NCI-H187 treated with DMSO at 0.1 percent for 48 hours (cell line): ENCODE measurements at regions not wholly inside any gene's neighbourhood (a gene's known extent, or its start where the extent isn't known, plus 50 kb on each side); places are given as distances from the start of the nearest gene placed in this dataset.
"Not testable (repeated sequence)": the region's sequence is repeated elsewhere in the genome, so short reads cannot be mapped to it uniquely, and the experiment has no call there.

Experiments
- DNase-seq: peaks from one replicate; lab custom pipeline; 2025; lab: John Stamatoyannopoulos, UW

DNA sequence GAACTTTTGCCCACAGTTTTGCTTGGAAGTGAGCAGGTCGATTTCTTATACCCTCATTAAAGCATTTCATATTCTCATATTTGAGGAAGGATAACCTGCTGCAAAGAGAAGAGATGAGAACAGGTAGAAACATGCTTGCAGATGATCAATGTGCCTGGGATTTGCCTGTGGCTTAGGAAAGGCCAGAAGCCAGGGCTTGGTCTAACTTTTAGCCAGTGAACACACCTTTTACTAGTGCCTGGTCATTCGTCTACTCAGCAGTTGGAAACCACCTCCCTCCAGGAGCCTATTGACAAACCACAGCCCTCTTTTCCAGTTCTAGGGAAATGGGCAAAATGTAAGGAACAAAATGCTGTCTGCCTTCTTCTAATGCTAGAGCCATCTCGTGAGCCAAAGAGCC is 518.3 kb downstream of the ADRA2A start:
- DNase-seq = no peak

DNA sequence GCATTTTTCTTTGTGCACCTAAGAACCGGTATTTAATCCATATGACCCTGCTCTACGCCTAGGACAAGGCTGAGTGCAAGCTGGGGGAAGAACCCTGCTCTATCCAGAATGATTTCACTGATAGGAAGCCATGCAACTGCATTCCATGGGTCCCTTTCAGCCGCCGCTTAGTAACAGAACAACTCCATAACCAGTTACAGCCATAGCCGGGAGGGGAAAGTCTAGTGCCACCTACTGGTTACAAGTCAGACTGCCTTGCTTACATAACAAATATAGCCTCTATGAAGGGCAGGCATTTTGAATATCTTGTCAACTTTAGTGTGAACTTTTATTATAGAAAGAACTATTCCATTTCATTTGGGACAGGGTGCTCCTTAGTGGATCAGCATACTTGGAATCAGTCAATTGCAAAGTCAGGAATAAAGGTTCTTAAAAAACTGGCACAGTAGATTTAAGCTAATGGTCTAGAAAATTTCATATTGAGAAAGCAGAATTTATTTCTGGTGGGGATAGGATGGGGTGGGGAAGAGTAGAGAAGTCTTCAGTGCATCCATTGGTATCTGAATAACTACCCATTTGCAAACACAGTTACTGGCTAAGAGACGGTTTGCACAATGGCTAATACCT is 521.7 kb downstream of the ADRA2A start:
- no peak for DNase-seq

DNA sequence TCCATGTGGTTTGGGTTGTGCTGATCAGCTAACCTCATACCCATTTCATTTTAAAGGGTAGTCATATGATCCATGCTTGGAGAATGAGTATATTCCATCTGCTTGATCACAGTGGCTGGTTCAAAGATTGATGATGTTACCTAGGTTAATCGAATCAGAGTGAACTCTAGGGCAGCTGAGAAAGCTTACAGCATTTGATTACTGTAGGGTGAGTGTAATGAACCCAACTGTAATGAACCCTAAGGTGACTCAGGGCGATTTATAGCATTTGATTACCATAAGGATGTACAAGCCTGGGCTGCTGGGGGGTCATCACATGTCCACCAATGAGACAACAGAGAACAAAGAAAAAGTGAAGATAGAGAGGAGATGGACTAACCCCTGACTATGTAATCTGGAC is 523.1 kb downstream of the ADRA2A start:
- no peak for DNase-seq

DNA sequence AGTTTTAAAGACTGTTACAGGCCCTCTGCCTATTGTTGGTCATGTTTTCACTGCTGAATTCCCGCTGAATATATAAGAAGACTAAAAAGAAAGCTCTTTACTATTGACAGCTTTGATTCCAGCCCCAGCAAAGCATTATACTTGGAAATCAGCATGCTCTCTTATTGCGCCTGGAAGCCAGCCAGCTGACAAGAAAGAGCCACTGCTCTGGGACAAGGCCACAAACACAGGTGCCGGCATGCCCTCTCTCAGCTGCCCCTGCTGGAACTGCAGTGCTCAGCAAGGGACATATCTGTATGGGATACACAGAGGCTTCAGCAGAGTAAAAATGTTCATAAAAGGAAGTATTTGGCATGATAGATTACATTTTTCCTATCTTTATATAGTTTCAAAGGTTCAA is 523.9 kb downstream of the ADRA2A start:
- DNase-seq = no peak

DNA sequence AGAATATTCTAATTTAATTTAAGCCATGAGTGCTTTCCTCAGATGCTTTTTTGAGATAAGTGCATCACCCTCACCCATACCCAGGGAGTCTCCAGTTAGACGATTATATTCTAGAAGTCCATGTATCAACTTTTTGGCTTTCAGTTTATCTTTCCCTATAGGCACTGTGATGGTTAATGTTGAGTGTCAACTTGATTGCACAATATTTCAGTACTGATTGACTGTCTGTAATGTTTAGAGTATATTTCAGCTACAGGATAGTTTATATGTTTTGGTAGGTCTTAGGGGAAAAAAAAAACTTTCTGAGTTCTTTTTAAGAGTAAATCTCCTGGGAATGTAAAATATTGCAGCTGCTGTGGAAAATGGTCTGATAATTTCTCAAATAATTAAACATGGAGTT is 535.4 kb downstream of the ADRA2A start:
- DNase-seq = no peak

DNA sequence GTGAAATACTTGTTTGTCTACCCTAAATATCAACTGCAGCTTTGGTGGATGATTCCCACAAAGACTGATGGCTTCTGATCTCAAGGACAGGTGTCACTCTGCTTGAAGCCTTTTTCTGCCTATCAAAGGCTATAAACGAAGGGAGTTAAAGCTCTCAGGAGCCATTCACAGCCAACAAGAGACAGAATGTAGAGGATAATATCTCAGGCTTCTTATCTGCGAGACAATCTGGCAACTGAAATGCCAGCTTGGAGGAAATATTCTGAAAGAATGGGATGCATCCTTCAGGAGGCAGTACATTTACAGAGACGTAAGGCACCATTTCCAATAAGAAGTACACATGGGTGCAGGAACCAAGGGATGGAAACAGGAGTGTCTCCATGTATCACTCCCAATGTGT is 549.4 kb downstream of the GPAM start:
- DNase-seq = no peak

DNA sequence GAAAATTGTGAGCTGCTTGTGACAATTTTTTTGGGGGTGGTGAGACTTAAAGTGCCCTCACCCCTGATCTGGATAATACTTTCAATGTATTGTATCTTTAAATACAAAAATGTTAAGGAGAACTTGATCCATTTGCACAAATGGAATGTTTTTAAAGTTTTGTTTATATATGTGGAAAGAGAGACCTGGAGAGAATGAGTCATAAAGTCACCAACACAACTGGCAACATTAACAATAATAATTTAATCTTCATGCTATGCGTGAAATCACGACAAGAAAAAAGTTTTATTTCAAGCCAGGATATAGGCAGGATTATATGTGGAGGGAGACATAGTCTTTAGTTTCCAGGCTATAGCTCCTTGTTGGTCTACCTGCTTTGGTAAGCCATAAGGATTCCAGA is 537.5 kb downstream of the GPAM start:
- DNase-seq = no peak

DNA sequence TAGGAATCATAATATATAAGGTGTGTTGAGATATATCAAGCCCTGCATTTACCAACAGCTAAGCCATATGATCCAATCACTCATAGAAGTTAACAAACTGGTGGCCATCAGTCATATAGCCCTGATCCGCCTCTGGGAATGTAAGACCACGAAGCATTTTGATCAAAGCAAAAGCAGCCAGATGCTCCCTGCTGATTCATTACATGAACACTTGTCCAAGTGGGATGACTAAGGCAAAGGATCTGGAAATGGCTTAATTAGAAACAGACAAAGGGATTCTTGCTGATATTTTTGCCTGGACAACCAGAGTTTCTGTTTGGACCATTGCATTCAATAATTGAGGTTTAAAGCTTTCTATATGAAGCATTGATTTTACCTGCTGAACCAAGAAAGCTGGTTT is 535.5 kb downstream of the GPAM start:
- no peak for DNase-seq

DNA sequence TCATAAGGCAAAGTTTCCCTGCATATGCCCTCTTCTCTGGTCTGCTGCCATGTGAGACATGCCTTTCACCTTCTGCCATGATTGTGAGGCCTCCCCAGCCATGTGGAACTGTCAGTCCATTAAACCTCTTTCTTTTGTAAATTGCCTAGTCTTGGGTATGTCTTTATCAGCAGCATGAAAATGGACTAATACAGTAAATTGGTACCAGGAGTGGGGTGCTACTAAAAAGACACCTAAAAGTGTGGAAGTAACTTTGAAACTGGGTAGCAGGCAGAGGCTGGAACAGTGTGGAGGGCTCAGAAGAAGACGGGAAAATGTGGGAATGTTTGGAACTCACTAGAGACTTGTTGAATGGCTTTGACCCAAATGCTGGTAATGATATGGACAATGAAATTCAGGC is 534.5 kb downstream of the GPAM start:
- not testable (repeated sequence) for DNase-seq

DNA sequence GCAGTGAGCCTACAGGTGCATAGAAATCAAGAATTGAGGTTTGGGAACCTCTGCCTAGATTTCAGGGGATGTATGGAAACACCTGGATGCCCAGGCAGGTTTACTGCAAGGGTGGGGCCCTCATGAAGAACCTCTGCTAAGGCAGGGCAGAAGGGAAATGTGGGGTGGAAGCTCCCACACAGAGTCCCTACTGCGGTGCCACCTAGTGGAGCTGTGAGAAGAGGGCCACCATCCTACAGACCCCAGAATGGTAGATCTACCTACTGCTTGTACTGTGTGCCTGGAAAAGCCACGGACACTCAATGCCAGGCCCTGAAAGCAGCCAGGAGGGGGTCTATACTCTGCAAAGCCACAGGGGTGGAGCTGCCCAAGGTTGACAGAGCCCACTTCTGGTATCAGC is 533.5 kb downstream of the GPAM start:
- no peak for DNase-seq

DNA sequence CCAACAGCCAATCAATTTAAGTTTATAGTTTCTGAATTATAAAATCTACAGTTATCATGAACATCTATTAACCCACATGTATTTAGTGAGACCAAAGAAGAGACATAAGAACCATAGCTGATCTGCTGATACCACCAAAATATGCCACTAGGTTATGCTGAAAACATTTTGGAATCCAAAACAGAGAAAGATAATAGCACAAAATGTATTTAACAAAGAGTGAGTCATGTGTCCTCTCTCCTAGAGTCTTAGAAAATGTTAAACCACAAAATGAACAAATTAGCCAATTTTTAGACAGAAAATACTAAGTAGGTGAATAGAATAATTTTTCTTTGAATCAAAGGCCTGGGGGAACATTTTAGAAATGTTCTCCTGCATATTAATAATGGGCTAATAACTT is 527.5 kb downstream of the GPAM start:
- no peak for DNase-seq

DNA sequence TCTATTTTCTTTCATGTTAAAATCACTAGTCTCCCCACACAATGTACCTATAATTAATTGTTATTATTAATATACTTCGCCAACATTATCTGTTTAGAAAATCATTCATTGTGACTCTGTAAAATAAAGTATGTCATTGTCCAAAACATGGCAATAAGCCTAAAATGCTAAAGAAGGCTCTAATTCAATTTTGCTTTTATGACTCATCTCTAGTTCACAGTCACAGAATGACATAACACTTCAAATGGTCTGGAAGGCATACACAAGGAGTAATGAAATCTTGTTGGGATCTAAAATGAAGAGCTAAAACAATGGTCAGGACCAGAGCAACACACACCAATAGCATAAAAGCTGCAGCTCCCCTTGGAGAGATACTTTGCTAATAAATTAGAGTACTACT is 505.8 kb downstream of the GPAM start:
- no peak for DNase-seq

DNA sequence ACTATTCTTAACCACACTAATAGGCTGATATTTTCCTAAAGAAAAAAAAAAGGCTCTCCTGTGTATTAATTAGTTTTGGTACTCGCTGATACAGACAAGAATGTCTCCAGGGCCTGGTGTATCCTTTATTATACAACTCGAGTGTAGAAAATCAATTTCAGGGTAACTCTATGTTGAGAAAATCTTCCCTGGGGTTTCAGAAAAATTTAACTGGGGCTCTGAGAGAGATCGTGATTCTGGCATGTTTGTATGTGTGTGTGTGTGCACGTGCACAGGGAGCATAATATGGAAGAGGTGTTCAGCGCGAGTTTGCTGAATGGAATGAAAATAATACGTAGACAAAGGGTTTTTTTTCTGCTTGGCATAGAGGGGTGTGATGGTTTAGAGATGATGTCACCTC is 496.8 kb downstream of the GPAM start:
- DNase-seq = no peak

DNA sequence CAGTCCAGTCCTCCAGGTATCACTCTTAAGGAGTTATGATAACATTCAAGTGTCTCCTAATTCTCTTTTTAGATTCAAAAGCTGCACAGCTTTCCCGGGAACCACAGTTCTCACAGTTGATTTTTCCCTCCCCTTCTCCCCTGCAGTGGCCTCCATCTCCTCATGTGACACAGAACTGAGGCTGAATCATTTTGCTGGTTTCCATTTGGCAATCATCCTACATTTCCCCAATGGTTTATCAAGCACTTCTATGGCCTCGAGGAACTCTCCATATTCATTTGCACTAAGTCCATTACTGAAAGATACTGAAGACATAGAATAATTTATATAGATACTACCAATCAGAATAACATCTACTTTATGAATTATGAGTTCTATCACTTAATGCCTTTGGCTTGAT is 484.9 kb downstream of the GPAM start:
- DNase-seq = no peak

DNA sequence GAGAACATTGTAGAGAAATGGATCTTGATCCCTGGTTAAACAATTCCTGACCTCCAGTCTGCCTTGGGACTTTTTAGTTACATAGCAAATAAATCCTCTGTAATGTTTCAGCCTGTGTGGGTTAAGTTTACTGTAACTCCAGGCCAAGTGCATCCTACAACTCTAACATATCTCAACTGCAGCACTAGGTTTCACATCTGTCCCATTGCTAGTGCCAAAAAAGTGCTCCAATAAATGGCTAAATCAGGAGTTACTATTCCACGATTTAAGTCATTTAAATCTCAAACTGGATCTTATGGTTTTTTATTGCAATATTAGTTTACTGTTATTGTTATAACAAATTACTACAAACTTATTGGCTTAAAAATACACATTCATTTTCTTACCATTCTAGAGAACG is 479.6 kb downstream of the GPAM start:
- no peak for DNase-seq

DNA sequence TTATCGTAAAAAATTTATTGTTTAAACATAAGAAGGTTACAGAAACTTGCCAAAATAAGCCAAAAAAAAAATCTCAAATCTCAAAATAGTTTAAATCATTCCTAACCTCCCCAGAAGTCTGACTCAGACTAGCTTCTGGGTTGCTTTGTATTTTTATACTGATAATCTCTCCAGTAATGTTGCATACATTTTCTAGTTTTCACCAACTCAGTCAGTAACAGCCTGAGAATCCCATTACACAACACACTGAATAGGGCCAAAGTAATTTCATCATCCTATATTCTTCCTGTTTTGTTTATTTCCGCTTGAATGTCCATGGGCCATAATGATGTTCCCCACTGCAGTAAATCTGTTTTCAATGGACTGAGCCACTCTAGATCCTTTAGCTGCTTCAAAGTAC is 478.5 kb downstream of the GPAM start:
- no peak for DNase-seq

DNA sequence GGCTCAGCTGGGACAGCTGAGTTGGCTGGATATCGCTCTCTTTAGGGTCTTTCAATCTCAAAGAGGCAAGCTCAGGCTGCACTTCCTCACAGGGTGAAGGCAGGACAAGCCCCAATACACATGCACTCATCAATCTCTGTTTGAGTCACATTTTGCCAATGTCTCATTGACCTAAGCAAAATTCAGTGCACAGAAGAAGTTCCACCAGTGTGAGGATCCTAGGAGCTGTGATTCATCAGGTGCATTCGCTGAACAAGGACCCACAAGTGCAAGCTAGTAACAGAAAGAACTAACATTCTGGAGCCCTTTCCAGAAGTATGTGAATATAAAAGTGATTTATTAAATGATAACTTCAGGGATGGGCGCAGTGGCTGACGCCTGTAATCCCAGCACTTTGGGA is 477.2 kb downstream of the GPAM start:
- no peak for DNase-seq

DNA sequence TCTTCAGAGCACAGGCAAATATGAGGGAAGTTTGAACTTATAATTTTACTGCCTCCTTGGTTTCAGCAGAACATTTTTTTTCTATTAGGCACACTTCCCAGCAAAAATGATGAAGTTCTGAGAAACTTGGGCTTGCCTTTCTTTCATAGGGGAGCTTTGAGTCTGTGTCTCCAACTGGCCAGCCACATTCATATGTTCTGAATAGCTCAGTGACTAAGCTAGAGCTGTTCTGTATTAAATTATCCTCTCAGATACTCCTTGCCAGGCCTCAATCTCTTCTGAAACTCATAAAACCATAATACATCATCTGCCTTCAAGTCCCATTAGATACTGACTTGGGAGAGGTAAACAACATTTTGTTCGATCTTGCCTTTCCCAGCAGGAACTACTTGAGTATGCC is 476.5 kb downstream of the GPAM start:
- DNase-seq = no peak

DNA sequence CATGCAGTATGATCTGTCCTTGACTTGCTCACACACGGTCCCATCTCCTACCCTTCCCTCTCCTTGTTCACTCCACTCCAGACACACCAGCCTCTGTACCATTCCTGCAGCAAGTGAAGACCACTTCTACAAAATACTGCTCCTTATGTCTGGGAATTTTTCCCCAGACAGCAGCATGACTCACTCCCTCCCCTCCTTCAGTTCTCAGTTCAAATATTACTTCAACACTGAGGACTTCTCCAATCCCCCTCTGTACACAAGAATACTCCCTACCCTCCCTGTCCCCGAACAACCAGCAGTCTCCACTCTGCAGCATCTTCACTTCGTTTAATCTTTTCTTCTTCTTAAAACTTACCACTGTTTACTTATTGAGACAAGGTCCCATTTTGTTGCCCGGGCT is 474.0 kb downstream of the GPAM start:
- DNase-seq = no peak

DNA sequence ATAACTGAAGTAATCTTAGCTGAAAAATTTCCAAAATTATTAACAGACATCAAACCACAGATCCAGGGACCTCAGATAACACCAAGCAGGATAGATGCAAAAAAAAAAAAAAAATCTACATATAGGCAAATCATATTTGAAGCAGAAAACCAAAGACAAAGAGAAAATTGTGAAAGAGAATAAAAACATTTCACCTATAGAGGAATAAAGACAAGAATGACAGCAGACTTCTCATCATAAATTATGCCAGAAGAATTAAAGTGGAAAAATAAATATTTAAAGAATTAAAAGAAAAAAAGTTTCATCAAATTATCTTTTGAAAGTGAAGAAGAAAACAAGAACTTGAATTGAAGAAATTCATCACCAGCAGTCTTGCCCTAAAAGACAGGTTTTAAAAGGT is 467.5 kb downstream of the GPAM start:
- DNase-seq = no peak

DNA sequence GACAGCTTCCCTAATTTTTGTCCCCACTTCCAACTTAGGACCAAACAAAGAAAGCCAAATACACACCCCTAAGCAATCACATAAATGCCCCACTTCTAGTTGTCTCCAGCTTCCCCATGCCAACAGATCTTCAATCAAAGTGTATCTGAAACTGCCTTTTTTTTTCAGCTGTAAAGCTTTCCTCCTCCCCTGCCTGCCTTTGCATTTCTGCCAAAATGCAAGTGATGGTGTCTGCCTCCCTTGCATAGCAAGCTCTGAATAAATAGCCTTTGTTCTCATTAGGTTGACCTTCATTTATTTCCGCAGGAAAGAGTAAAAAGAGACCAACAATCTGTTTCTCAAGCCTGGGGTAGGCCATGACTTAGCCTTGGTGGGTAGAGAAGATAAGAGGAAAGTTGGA is 459.4 kb downstream of the GPAM start:
- DNase-seq = no peak

DNA sequence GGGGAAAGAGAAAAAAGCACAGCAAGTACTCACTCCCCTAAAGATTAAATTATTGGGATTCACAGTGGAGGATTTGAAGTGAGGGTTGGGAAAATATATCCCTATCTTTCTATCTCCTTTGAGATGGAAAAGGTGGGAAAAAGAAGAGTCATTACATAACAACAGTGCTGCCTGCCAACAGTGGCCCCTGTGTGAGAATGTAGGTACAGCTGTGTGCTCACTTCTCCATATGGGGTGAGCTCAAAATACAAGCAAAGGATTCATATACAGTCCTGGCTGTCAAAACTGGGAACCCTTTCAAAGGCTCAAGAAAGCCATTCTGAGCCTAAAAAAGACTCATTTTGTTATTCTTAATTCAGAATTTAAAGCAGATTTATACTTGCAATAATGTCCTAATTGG is 458.5 kb downstream of the GPAM start:
- DNase-seq = no peak

DNA sequence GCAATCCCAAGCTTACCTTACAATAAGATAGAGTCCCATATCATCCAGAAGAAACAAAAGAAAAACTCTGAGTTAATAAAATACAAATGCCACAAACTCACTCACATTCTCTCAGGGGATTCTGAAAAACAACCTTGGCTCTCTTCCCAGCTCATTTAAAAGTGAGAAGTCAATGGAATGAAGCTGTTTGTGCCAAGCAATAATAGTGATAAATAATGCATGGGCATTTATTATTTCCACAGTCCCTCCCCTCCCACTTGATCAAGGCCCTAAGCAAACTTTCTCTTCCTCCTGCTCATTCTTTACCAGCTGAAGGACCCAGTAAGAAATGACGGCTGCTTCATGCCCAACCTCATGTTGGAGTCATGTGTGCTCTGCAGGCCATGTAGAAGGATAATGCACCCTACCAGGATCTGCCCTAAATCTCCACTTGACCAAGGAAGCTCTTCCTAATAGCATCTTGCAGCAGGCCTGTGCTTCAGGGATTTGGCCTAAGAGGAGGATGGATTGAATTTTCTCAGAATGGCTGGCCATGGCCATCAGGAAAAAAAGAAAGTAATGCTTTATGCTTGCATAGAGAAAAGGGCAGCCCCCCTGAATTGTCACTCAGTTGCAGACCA is 451.3 kb downstream of the GPAM start:
- DNase-seq = no peak

DNA sequence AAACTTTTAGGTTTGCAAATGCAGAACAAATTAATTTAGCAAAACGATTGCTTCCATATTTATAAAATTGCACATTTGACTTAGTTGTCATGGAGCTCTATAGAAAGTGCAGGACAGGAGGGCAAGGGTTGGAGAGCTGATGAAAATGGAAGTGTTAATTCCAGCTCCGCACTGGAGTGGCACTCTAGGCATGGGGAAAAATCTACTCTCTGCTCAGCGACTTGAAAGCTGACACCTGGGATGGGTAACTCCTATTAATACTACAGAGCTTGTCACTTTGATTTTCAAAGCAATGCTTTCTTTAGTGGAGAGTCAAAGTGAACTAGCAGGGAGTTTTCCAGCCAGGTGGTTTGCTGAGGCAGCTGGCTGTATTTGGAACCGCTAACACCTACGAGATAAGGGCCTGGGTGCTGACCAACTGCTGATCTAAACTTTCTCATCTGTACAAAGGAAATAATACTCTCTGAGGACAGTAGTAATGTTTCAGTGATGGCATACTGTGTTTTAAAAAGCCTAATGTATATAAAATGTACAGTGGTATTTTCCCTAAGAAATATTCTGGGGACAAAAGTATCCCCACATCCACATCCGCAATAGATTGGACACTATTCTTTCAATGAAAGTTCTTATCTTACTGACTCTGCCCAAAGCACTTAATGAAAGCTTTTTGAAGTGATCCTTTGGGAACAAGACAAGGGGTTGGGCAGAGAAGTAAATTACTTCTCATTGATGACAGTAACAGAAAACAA is 444.3 kb downstream of the GPAM start:
- no peak for DNase-seq
